ENCODE measurements at regions not wholly inside any gene's neighbourhood (a gene's known extent, or its start where the extent isn't known, plus 50 kb on each side); places are given as distances from the start of the nearest gene placed in this dataset.

DNA sequence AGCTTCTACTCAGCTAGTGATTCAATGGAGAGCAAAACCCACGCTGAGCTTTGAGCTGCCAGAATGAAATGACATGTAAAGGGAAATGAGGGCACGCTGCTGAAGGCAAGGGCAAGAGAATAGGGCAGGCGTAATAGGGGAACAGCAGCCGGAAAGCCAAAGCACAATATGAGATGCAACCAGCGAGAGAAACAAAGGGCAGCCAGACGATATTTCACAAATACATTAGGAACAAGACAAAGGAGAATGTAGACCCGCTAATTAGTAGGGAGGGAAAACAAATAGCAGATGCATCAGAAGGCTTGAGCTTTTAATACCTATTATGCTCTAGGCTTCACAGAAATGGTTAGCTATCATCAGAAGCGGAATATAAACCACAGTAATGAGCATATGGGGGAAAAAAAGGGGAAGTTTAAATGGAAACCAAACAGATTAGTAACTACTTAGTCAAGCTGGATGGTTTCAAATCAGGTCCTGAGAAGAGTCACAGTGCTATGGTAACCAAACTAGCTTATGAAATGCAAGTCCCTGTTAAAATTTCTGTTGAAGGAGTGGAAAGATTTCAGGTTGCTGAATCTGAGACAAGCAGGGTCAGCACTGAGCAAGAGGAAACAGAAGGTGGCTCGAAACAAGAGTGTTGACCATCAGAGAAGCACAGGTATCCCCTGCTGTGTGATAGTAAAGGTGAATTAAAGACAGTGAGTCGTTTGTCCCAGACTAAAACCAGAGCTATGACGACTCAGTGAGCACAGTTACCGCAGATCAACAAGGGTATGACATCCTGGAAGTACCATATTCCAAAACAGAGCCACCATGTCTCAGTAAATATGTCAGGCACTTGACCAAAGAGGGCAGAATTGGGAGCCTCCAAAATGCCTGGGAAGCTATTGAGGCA lies 496.9 kb upstream of the CELF2 start:
- no peak overlapping the region for H3K27ac ChIP-seq
- no peaks in the 10 kb centered on the region for H4K20me1 ChIP-seq (ENCODE audit: insufficient read depth)
- no peaks in the 10 kb centered on the region for H3K9me2 ChIP-seq (ENCODE audit: insufficient read depth)
- no peak overlapping the region for H3K4me3 ChIP-seq
- H3F3A ChIP-seq (ENCODE audit: insufficient read depth): no peaks in the 10 kb centered on the region; the same call in 1 of the 2 replicates
- H2AFZ ChIP-seq: no peak overlapping the region
- peaks cover 5% of the 10 kb centered on the region for H3K4me1 ChIP-seq (ENCODE audit: insufficient read depth)
- no peaks in the 10 kb centered on the region for H3K36me3 ChIP-seq (ENCODE audit: low read depth)
- no peak overlapping the region for H3K4me2 ChIP-seq (ENCODE audit: unreplicated experiment)
- WGBS, 2 experiments (ENCODE audit: low coverage in 1 of 2, low lambda C conversion rate in 2 of 2, missing lambda C conversion rate in 2 of 2): 72 to 74% methylated on average over 12 of the region's 12 CpGs
- no peak overlapping the region for H3K9ac ChIP-seq
- no peaks in the 10 kb centered on the region for H3K9me3 ChIP-seq (ENCODE audit: low read depth)
- H3K27me3 ChIP-seq (replicated peaks; ENCODE audit: insufficient read depth): no peaks in the 10 kb centered on the region
- TF ChIP-seq EZH2phosphoT487 (IDR thresholded peaks at IDR 0.05; ENCODE audit: insufficient read depth, low read depth) (no peak), EZH2 (IDR thresholded peaks at IDR 0.05; ENCODE audit: insufficient read depth, poor library complexity, severe bottlenecking) (no peak)
- in situ Hi-C loops (cut with MboI): no loop called here
- no peaks in the 10 kb centered on the region for H3K79me2 ChIP-seq (ENCODE audit: insufficient read depth)
- DNase-seq: peak; percentile 9

GRCh38 chr10:10526846-10527245 lies 490.8 kb upstream of the CELF2 start:
- Histone ChIP-seq H3K4me1 (ENCODE audit: insufficient read depth) (peaks cover 6% of the 10 kb centered on the region; the same call in 1 of the 2 replicates), H3K4me3 (no peak overlapping the region), H4K20me1 (ENCODE audit: insufficient read depth) (no peaks in the 10 kb centered on the region), H3K9me3 (ENCODE audit: low read depth) (no peaks in the 10 kb centered on the region), H3K36me3 (ENCODE audit: low read depth) (no peaks in the 10 kb centered on the region), H3K79me2 (ENCODE audit: insufficient read depth) (no peaks in the 10 kb centered on the region), H3K27me3 (replicated peaks; ENCODE audit: insufficient read depth) (no peaks in the 10 kb centered on the region), H3F3A (ENCODE audit: insufficient read depth) (no peaks in the 10 kb centered on the region), H3K27ac (no peak overlapping the region), H3K9ac (no peak overlapping the region), H3K9me2 (ENCODE audit: insufficient read depth) (no peaks in the 10 kb centered on the region), H3K4me2 (ENCODE audit: unreplicated experiment) (no peak overlapping the region), H2AFZ (no peak overlapping the region)
- in situ Hi-C loops (cut with MboI): no loop called here
- no peak for DNase-seq
- TF ChIP-seq EZH2phosphoT487 (IDR thresholded peaks at IDR 0.05; ENCODE audit: insufficient read depth, low read depth) (no peak), EZH2 (IDR thresholded peaks at IDR 0.05; ENCODE audit: insufficient read depth, poor library complexity, severe bottlenecking) (no peak)
- 31 to 37% methylated on average over 5 of the region's 5 CpGs for WGBS, 2 experiments (ENCODE audit: low coverage in 1 of 2, low lambda C conversion rate in 2 of 2, missing lambda C conversion rate in 2 of 2)

DNA sequence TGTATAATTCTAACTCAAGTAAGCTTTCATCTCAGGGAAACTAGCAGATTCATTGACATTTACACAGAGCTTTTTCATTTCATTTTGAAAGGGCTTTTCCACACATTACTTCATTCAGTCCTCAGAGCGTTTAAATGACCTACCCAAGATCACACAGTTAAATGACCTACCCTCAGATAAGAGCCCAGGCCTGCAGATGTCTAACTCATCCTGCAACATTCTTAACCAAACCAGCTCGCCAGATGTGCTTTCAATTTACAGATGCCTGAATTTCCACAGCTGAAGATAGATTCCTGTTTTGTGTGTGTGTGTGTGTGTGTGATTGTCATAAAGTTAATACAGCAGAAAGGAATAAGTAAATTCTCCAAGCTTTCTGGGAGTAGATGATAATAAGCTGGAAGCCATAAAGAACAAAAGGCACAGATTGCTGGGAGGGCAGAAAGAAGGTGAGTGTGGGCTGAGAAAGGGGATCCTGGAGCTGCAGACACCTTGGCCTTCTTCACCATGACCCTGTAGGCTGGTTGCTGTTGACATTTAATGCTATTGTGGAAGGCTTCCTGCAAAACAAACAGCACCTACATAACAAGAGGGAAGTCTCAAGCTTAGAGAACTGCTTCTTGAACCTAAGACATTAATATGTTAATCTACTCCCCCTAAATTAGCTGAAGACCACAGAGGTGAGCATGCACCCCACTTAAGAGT lies 489.7 kb upstream of the CELF2 start:
- Histone ChIP-seq H3F3A (ENCODE audit: insufficient read depth) (no peaks in the 10 kb centered on the region), H3K79me2 (ENCODE audit: insufficient read depth) (no peaks in the 10 kb centered on the region), H3K9me3 (ENCODE audit: low read depth) (no peaks in the 10 kb centered on the region), H3K4me1 (ENCODE audit: insufficient read depth) (peaks cover 6% of the 10 kb centered on the region; the same call in 1 of the 2 replicates), H3K27me3 (replicated peaks; ENCODE audit: insufficient read depth) (no peaks in the 10 kb centered on the region), H3K4me3 (no peak overlapping the region), H3K4me2 (ENCODE audit: unreplicated experiment) (no peak overlapping the region), H3K36me3 (ENCODE audit: low read depth) (no peaks in the 10 kb centered on the region), H2AFZ (no peak overlapping the region), H3K9me2 (ENCODE audit: insufficient read depth) (no peaks in the 10 kb centered on the region), H3K27ac (no peak overlapping the region), H4K20me1 (ENCODE audit: insufficient read depth) (no peaks in the 10 kb centered on the region), H3K9ac (no peak overlapping the region)
- in situ Hi-C loops (cut with MboI): no loop called here
- WGBS, 2 experiments (ENCODE audit: low coverage in 1 of 2, low lambda C conversion rate in 2 of 2, missing lambda C conversion rate in 2 of 2): 60 to 79% methylated on average over 2 of the region's 2 CpGs
- no peak for DNase-seq
- TF ChIP-seq EZH2phosphoT487 (IDR thresholded peaks at IDR 0.05; ENCODE audit: insufficient read depth, low read depth): no peak
- no peak for TF ChIP-seq EZH2 (IDR thresholded peaks at IDR 0.05; ENCODE audit: insufficient read depth, poor library complexity, severe bottlenecking)

DNA sequence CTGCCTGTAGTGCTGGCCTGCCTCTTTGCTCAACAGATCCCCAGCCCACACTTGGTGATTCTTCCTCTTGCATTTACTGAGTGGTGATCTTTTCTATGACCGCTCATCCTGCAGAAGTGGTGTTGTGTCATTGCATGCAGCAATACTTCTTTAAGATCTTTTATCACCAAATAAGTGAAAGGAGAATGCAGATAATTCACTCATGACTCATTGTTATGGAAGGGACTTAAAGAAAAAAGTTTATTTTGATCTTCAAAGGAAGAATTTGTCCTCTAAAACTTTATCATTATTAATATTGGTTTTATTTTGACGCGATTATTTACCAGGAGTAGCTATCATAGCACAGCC lies 489.1 kb upstream of the CELF2 start:
- Histone ChIP-seq H3K9me2 (ENCODE audit: insufficient read depth) (no peaks in the 10 kb centered on the region), H3K79me2 (ENCODE audit: insufficient read depth) (no peaks in the 10 kb centered on the region), H3K4me2 (ENCODE audit: unreplicated experiment) (no peak overlapping the region), H3F3A (ENCODE audit: insufficient read depth) (no peaks in the 10 kb centered on the region), H4K20me1 (ENCODE audit: insufficient read depth) (no peaks in the 10 kb centered on the region), H3K36me3 (ENCODE audit: low read depth) (no peaks in the 10 kb centered on the region), H2AFZ (no peak overlapping the region), H3K4me1 (ENCODE audit: insufficient read depth) (peaks cover 6% of the 10 kb centered on the region; the same call in 1 of the 2 replicates), H3K9ac (no peak overlapping the region), H3K9me3 (ENCODE audit: low read depth) (no peaks in the 10 kb centered on the region), H3K4me3 (no peak overlapping the region), H3K27ac (no peak overlapping the region), H3K27me3 (replicated peaks; ENCODE audit: insufficient read depth) (no peaks in the 10 kb centered on the region)
- 90 to 94% methylated on average over 3 of the region's 3 CpGs for WGBS, 2 experiments (ENCODE audit: low coverage in 1 of 2, low lambda C conversion rate in 2 of 2, missing lambda C conversion rate in 2 of 2)
- TF ChIP-seq EZH2 (IDR thresholded peaks at IDR 0.05; ENCODE audit: insufficient read depth, poor library complexity, severe bottlenecking) (no peak), EZH2phosphoT487 (IDR thresholded peaks at IDR 0.05; ENCODE audit: insufficient read depth, low read depth) (no peak)
- in situ Hi-C loops (cut with MboI): no loop called here
- DNase-seq: peak; percentile 35
